ENCODE measurements at regions not wholly inside any gene's neighbourhood (a gene's known extent, or its start where the extent isn't known, plus 50 kb on each side); places are given as distances from the start of the nearest gene placed in this dataset.

GRCh38 chr6:120005292-120005976 lies 655.9 kb upstream of the MAN1A1 start (continued):
- TF ChIP-seq KIAA2018 (CRISPR knock-in tag; IDR thresholded peaks at IDR 0.05; ENCODE audit: borderline replicate concordance) = no peak
- no peak for TF ChIP-seq ATAD3A (CRISPR knock-in tag; IDR thresholded peaks at IDR 0.05)
- TF ChIP-seq MEIS2 (CRISPR knock-in tag; IDR thresholded peaks at IDR 0.05) = no peak
- TF ChIP-seq KDM6A (CRISPR knock-in tag; IDR thresholded peaks at IDR 0.05; ENCODE audit: low read depth) = no peak
- TF ChIP-seq HMGXB3 (CRISPR knock-in tag; IDR thresholded peaks at IDR 0.05; ENCODE audit: borderline replicate concordance) = peak; percentile 93
- TF ChIP-seq GABPA (IDR thresholded peaks at IDR 0.05; ENCODE audit: low read depth, low read length) = no peak
- peak; percentile 51; the same call in 1 of the 2 replicates for TF ChIP-seq GABPA (CRISPR knock-in tag; IDR thresholded peaks at IDR 0.05; ENCODE audit: low read depth)
- no peak for TF ChIP-seq ZNF800 (CRISPR knock-in tag; IDR thresholded peaks at IDR 0.05)
- TF ChIP-seq MTA3 (CRISPR knock-in tag; IDR thresholded peaks at IDR 0.05) = no peak
- TF ChIP-seq ONECUT2 (CRISPR knock-in tag; IDR thresholded peaks at IDR 0.05) = no peak
- no peak for TF ChIP-seq ZNF296 (CRISPR knock-in tag; conservative IDR thresholded peaks at IDR 0.05)
- no peak for TF ChIP-seq BCL3 (CRISPR knock-in tag; IDR thresholded peaks at IDR 0.05)
- TF ChIP-seq SRY (CRISPR knock-in tag; IDR thresholded peaks at IDR 0.05) = no peak
- TF ChIP-seq PCBP2 (optimal IDR thresholded peaks at IDR 0.05; ENCODE audit: low read depth, low read length, poor library complexity, severe bottlenecking) = no peak
